Upper lobe of right lung (tissue), 1 donor: ENCODE measurements at regions not wholly inside any gene's neighbourhood (a gene's known extent, or its start where the extent isn't known, plus 50 kb on each side); places are given as distances from the start of the nearest gene placed in this dataset.

Source experiments
- ATAC-seq: fragments of 200-7000 bp; cut with Tn5 transposase; one replicate; pipeline ENCODE4 v1.9.1; 2020; ENCODE audit warnings: mild to moderate bottlenecking, moderate library complexity
- DNase-seq: peaks from one replicate; pipeline ENCODE4 v3.0.0-alpha.2; 2020
- H3K27ac ChIP-seq: fragments of 200-600 bp; one replicate; pipeline ENCODE4 v1.8.0; 2022
- H3K27me3 ChIP-seq: fragments of 200-600 bp; one replicate; pipeline ENCODE4 v1.8.0; 2022; ENCODE audit warnings: mild to moderate bottlenecking
- H3K36me3 ChIP-seq: fragments of 200-600 bp; one replicate; pipeline ENCODE4 v1.8.0; 2022
- H3K4me1 ChIP-seq: fragments of 200-600 bp; one replicate; pipeline ENCODE4 v1.8.0; 2022
- H3K4me3 ChIP-seq: fragments of 200-600 bp; one replicate; pipeline ENCODE4 v1.8.0; 2022; ENCODE audit warnings: mild to moderate bottlenecking
- H3K9me3 ChIP-seq: fragments of 200-600 bp; one replicate; pipeline ENCODE4 v1.8.0; 2022
- intact Hi-C: fragments of 100-400 bp; cut with DNase I; formaldehyde crosslinking; loops from one replicate; pipeline ENCODE4 v1.11.0; 2022
- TF ChIP-seq, protein P1 (sequence below): fragments of 200-600 bp; IDR thresholded peaks from one replicate; pipeline ENCODE4 v1.8.0; 2022; ENCODE audit warnings: antibody characterized with exemption
- donor health status: DM: no; HTN: yes; CAD: no; lungs with severe emphysema.

DNA sequence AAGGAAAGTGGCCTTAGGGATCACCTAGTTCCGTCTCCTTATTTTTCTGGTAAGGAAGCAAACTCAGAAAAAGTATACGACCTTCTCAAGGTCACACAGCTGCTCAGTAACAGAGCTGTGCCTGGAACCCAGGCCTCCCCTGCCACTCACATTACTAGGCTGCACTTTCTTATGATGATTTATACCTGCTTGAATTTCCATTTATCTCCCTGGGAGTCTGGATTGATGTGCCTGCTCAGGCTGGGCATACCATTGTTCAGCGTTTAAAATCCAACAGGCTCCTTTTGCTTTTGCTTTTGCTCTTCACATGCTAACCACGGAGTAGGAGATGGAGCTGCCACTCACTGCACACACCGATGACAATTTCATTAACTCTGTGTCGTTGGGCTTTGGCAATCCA, 241.0 kb downstream of the OLFM4 start:
- DNase-seq (no peak), ATAC-seq (no peak)
- H3K9me3 ChIP-seq, result no peaks in the 10 kb centered on the region
- no peak overlapping the region for H3K4me3 ChIP-seq
- no peak overlapping the region for H3K27ac ChIP-seq
- H3K36me3 ChIP-seq, result no peaks in the 10 kb centered on the region
- intact Hi-C loops, result no loop called here
- no peaks in the 10 kb centered on the region for H3K4me1 ChIP-seq
- no peaks in the 10 kb centered on the region for H3K27me3 ChIP-seq
- TF ChIP-seq, protein P1, sequence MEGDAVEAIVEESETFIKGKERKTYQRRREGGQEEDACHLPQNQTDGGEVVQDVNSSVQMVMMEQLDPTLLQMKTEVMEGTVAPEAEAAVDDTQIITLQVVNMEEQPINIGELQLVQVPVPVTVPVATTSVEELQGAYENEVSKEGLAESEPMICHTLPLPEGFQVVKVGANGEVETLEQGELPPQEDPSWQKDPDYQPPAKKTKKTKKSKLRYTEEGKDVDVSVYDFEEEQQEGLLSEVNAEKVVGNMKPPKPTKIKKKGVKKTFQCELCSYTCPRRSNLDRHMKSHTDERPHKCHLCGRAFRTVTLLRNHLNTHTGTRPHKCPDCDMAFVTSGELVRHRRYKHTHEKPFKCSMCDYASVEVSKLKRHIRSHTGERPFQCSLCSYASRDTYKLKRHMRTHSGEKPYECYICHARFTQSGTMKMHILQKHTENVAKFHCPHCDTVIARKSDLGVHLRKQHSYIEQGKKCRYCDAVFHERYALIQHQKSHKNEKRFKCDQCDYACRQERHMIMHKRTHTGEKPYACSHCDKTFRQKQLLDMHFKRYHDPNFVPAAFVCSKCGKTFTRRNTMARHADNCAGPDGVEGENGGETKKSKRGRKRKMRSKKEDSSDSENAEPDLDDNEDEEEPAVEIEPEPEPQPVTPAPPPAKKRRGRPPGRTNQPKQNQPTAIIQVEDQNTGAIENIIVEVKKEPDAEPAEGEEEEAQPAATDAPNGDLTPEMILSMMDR, result no peak

DNA sequence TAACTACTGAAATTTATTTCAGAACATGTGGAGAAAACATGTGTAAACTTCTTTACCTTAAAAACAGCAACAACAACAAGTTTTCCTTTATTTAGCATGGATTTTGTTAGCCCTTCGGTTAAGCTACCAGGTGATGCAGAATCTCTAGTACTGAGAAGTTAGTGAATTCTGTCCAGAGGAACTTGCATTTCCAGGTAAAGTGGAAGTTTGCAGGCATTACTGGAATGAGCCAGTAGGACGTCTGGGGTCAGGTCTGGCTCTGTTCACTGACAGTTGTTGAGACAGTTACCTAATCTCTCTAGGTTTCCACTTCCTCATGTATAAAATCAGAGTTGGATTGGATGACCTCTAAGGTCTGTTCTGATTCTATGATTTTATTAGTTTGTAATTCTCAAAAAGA, 244.3 kb downstream of the OLFM4 start:
- Histone ChIP-seq H3K36me3 (no peaks in the 10 kb centered on the region), H3K9me3 (no peaks in the 10 kb centered on the region), H3K27me3 (no peaks in the 10 kb centered on the region), H3K27ac (no peak overlapping the region), H3K4me3 (no peak overlapping the region), H3K4me1 (no peaks in the 10 kb centered on the region)
- DNase-seq, result no peak
- intact Hi-C loops, result no loop called here
- TF ChIP-seq, protein P1, result no peak
- ATAC-seq, result no peak

DNA sequence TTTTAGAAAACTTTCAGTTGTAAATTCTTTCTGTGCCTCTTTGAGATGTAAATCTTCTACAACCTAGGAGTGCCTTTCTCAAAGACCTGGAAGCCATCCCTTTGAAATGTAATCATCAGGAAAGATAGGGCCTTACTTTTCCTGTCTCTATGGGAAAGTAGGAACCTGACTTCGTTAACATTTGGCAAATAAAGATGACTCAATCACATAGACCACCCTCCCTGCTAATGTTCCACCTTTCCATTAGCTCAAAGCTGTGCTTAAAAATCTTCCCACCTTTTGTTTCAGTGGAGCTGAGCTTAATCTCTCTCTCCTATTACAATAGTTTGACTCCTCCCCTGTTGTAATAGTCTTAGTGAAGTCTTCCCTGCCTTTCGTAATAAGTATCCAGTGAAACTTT, 247.7 kb downstream of the OLFM4 start:
- intact Hi-C loops, result no loop called here
- TF ChIP-seq, protein P1, result no peak
- H3K27ac ChIP-seq, result no peak overlapping the region
- no peak overlapping the region for H3K4me3 ChIP-seq
- DNase-seq (no peak), ATAC-seq (no peak)
- no peaks in the 10 kb centered on the region for H3K27me3 ChIP-seq
- no peaks in the 10 kb centered on the region for H3K36me3 ChIP-seq
- no peaks in the 10 kb centered on the region for H3K9me3 ChIP-seq
- no peaks in the 10 kb centered on the region for H3K4me1 ChIP-seq

DNA sequence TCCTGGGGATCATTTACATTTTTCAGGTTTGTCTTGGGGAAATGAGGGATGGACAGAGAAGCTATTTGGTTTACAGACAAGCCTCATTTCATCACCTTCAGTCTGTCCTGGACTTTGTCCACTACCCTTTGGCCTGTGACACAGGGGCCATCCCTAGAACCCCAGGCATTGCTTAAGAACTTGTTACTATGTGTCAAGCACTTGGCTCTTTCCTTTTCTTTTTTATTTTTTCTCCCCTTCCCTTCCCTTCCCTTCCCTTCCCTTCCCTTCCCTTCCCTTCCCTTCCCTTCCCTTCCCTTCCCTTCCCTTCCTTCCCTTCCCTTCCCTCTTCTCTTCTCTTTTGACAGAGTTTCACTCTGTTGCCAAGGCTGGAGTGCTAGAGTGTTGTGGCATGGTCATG, 253.1 kb downstream of the OLFM4 start:
- DNase-seq (no peak), ATAC-seq (no peak)
- Histone ChIP-seq H3K4me3 (no peak overlapping the region), H3K36me3 (no peaks in the 10 kb centered on the region), H3K27ac (no peak overlapping the region), H3K9me3 (no peaks in the 10 kb centered on the region), H3K4me1 (no peaks in the 10 kb centered on the region), H3K27me3 (no peaks in the 10 kb centered on the region)
- TF ChIP-seq, protein P1, result no peak
- intact Hi-C loops, result no loop called here

DNA sequence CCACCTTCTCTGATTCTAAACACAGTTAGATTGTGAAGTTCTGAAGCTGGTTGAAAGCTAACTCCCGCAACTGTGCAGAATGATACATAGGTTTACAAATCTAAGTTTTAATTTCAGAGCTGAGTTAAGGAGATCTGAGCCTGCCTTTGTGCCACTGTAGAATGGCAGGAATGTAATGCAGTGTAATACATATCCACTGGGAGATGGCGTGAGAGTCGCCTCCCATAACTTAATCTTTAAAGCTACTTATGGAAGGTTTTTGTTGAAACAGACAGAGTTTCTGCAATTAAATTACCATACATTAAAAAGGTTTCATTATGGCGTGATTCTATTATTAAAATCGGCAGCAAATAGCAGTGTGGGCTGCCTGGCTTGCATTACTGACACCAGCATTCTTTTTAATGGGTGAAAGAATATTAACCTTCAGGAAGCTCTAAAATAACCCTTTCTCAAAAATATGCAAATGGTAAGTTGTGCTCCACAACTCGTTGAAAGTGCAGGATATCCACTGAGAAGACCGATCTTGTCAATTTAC, 257.4 kb downstream of the OLFM4 start:
- H3K4me1 ChIP-seq, result no peaks in the 10 kb centered on the region
- DNase-seq (no peak), ATAC-seq (no peak)
- H3K27ac ChIP-seq, result no peak overlapping the region
- H3K4me3 ChIP-seq, result no peak overlapping the region
- intact Hi-C loops, result no loop called here
- no peaks in the 10 kb centered on the region for H3K9me3 ChIP-seq
- TF ChIP-seq, protein P1, result no peak
- no peaks in the 10 kb centered on the region for H3K36me3 ChIP-seq
- H3K27me3 ChIP-seq, result no peaks in the 10 kb centered on the region

DNA sequence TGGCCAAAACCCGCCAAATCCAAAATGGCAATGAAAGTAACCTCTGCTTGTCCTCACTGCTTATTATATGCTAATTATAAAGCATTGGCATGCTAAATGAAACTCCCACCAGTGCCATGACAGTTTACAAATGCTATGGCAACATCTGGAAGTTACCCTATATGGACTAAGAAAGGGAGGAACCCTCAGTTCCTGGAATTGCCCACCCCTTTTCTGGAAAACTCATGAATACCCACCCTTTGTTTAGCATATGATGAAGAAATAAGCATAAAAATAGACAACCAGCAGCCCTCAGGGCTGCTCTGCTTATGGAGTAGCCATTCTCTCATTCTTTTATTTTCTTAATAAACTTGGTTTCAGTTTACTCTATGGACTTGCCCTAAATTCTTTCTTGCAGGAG, 269.8 kb downstream of the OLFM4 start:
- Histone ChIP-seq H3K27me3 (no peaks in the 10 kb centered on the region), H3K27ac (no peak overlapping the region), H3K9me3 (no peaks in the 10 kb centered on the region), H3K4me3 (no peak overlapping the region), H3K36me3 (no peaks in the 10 kb centered on the region), H3K4me1 (no peaks in the 10 kb centered on the region)
- ATAC-seq, result no peak
- DNase-seq, result no peak
- TF ChIP-seq, protein P1, result no peak
- intact Hi-C loops, result no loop called here
